HG02885 (cell line): ENCODE measurements at regions not wholly inside any gene's neighbourhood (a gene's known extent, or its start where the extent isn't known, plus 50 kb on each side); places are given as distances from the start of the nearest gene placed in this dataset.
"Not testable (repeated sequence)": the region's sequence is repeated elsewhere in the genome, so short reads cannot be mapped to it uniquely, and the experiment has no call there.

Experiments
- ATAC-seq: cut with Tn5 transposase; IDR thresholded peaks from one replicate; pipeline ENCODE4 v1.9.1; 2021; ENCODE audit warnings: mild to moderate bottlenecking; ENCODE audit not compliant: unreplicated experiment, poor library complexity

- not testable (repeated sequence) for ATAC-seq
Measured at GRCh38 chr14:86731427-86731826, 1201.5 kb downstream of the FLRT2 start.

GRCh38 chr14:86723254-86723624 lies 1193.3 kb downstream of the FLRT2 start:
- ATAC-seq, result no peak

GRCh38 chr14:86722612-86723253 lies 1192.8 kb downstream of the FLRT2 start:
- ATAC-seq, result no peak

- ATAC-seq, result no peak
Measured at GRCh38 chr14:86714575-86714974, 1184.6 kb downstream of the FLRT2 start.

GRCh38 chr14:86714153-86714552 lies 1184.2 kb downstream of the FLRT2 start:
- ATAC-seq, result no peak

GRCh38 chr14:86712727-86713126 lies 1182.8 kb downstream of the FLRT2 start:
- ATAC-seq, result no peak

GRCh38 chr14:86712176-86712575 lies 1182.2 kb downstream of the FLRT2 start:
- no peak for ATAC-seq

GRCh38 chr14:86708846-86709339 lies 1178.9 kb downstream of the FLRT2 start:
- no peak for ATAC-seq

GRCh38 chr14:86707071-86707470 lies 1177.1 kb downstream of the FLRT2 start:
- no peak for ATAC-seq

- no peak for ATAC-seq
Measured at GRCh38 chr14:86683561-86683960, 1153.6 kb downstream of the FLRT2 start.

GRCh38 chr14:86675059-86675458 lies 1145.1 kb downstream of the FLRT2 start:
- ATAC-seq, result no peak

- ATAC-seq, result no peak
Measured at GRCh38 chr14:86673523-86673969, 1143.6 kb downstream of the FLRT2 start.

GRCh38 chr14:86672080-86672479 lies 1142.1 kb downstream of the FLRT2 start:
- ATAC-seq, result no peak

- ATAC-seq, result no peak
Measured at GRCh38 chr14:86665975-86666374, 1136.0 kb downstream of the FLRT2 start.

- no peak for ATAC-seq
Measured at GRCh38 chr14:86662334-86662733, 1132.4 kb downstream of the FLRT2 start.

GRCh38 chr14:86654558-86655184 lies 1124.7 kb downstream of the FLRT2 start:
- no peak for ATAC-seq

- no peak for ATAC-seq
Measured at GRCh38 chr14:86652526-86652925, 1122.6 kb downstream of the FLRT2 start.

- ATAC-seq, result no peak
Measured at GRCh38 chr14:86646696-86647690, 1117.0 kb downstream of the FLRT2 start.

GRCh38 chr14:86646125-86646524 lies 1116.2 kb downstream of the FLRT2 start:
- ATAC-seq, result no peak

- ATAC-seq, result no peak
Measured at GRCh38 chr14:86641310-86641709, 1111.4 kb downstream of the FLRT2 start.

GRCh38 chr14:86640288-86640687 lies 1110.3 kb downstream of the FLRT2 start:
- ATAC-seq, result no peak
